WERI-Rb-1 (cell line): ENCODE measurements at regions not wholly inside any gene's neighbourhood (a gene's known extent, or its start where the extent isn't known, plus 50 kb on each side); places are given as distances from the start of the nearest gene placed in this dataset.

Experiments used
- DNase-seq: peaks from one replicate; pipeline ENCODE4 v3.0.0-alpha.2; 2020
- H3K27ac ChIP-seq: fragments of 250-450 bp; sonication (Bioruptor Pico); 2 replicates; pipeline ENCODE4 v1.5.1; 2020; ENCODE audit warnings: mild to moderate bottlenecking, moderate library complexity
- H3K27me3 ChIP-seq: fragments of 250-450 bp; sonication (Bioruptor Pico); 2 replicates; pipeline ENCODE4 v1.5.1; 2021; ENCODE audit warnings: mild to moderate bottlenecking, low read depth, moderate library complexity; ENCODE audit not compliant: insufficient read depth, severe bottlenecking
- H3K36me3 ChIP-seq: fragments of 250-450 bp; sonication (Bioruptor Pico); 2 replicates; pipeline ENCODE4 v1.5.1; 2020; ENCODE audit warnings: mild to moderate bottlenecking, moderate library complexity
- H3K4me3 ChIP-seq: 2 replicates; pipeline ENCODE4 v1.5.1; 2011; ENCODE audit warnings: low read depth, mild to moderate bottlenecking, control low read depth, low read length
- H3K9me3 ChIP-seq: fragments of 250-450 bp; sonication (Bioruptor Pico); 2 replicates; pipeline ENCODE4 v1.5.1; 2021; ENCODE audit warnings: mild to moderate bottlenecking, moderate library complexity; ENCODE audit not compliant: severe bottlenecking
- TF ChIP-seq, protein P1 (sequence below): IDR thresholded peaks from 2 replicates; pipeline ENCODE4 v1.5.1; 2011; ENCODE audit warnings: low read depth, mild to moderate bottlenecking, control low read depth, inconsistent platforms, low read length

DNA sequence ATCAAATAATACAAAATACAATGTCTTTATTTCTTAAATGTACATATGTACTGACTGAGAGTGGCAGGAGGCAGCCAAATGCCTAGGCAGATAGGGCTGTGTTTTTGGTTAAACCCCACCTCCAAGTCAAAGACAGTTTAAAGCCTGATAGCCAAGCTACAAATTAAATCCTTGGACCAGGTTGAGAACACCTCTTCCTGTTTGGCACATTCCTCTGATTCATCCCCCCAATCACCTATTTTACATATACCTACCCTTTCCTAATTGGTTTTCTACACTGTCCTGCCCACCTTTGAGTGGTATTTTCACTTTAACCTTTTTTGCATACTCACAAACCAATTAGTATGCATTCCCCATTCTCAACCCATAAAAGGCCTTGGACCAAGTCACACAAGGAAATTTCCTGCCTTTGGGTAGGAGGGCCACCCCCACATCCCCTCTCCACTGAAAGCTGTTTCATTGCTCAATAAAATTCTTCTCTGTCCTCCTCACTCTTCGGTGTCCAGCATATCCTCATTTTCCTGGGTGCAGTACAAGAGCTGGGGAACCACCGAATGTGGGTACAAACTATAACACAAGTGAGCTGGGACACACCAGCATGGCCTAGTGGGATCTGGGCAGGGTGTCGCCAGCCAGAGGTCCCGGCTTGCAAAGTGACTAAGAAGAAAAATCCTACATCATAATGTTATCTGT lies 149.1 kb downstream of the UBE2E3 start:
- Histone ChIP-seq H3K36me3 (no peaks in the 10 kb centered on the region), H3K9me3 (no peaks in the 10 kb centered on the region), H3K27me3 (no peaks in the 10 kb centered on the region), H3K27ac (no peak overlapping the region), H3K4me3 (no peak overlapping the region)
- TF ChIP-seq, protein P1, sequence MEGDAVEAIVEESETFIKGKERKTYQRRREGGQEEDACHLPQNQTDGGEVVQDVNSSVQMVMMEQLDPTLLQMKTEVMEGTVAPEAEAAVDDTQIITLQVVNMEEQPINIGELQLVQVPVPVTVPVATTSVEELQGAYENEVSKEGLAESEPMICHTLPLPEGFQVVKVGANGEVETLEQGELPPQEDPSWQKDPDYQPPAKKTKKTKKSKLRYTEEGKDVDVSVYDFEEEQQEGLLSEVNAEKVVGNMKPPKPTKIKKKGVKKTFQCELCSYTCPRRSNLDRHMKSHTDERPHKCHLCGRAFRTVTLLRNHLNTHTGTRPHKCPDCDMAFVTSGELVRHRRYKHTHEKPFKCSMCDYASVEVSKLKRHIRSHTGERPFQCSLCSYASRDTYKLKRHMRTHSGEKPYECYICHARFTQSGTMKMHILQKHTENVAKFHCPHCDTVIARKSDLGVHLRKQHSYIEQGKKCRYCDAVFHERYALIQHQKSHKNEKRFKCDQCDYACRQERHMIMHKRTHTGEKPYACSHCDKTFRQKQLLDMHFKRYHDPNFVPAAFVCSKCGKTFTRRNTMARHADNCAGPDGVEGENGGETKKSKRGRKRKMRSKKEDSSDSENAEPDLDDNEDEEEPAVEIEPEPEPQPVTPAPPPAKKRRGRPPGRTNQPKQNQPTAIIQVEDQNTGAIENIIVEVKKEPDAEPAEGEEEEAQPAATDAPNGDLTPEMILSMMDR = no peak
- DNase-seq = no peak

DNA sequence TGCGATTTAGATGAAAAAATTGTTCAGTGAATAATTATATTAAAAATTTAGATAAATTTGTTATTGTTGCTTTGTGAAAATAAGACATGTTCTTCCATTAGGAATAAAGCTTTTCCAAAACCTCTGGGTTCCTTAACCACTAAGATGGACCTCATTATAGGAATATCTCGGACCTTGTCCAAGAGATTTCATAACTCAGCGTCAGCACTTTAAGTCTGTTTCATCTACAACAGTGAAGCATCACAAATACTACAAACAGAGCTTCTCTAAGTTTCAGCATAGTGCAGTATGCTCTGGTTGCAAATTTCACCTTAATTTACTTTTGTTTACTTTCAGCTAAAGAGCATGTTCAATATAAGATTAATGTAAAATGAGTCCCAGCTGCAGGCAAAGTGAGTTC lies 150.3 kb downstream of the UBE2E3 start:
- Histone ChIP-seq H3K9me3 (no peaks in the 10 kb centered on the region), H3K36me3 (no peaks in the 10 kb centered on the region), H3K27ac (no peak overlapping the region), H3K4me3 (no peak overlapping the region), H3K27me3 (no peaks in the 10 kb centered on the region)
- TF ChIP-seq, protein P1 = no peak
- no peak for DNase-seq

DNA sequence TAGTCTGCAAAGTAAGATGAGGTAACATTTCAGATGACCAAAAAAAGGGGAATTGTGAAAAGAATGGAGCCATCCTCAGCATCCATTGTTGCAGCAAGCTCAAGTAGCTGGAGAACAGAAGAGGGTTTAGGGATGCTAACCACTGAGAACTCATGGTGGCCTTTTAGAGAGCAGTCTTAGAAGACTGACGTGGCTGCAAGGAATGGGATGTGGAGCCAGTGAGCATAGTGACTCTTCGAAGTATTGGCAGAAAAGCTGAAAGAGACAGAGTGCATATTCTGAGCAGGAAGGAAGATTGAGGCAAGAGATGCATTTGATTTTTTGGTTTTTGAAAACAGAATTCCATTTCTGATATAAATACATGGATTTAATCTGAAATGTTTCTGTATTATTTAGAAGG lies 151.2 kb downstream of the UBE2E3 start:
- no peaks in the 10 kb centered on the region for H3K36me3 ChIP-seq
- no peak for DNase-seq
- TF ChIP-seq, protein P1 = no peak

DNA sequence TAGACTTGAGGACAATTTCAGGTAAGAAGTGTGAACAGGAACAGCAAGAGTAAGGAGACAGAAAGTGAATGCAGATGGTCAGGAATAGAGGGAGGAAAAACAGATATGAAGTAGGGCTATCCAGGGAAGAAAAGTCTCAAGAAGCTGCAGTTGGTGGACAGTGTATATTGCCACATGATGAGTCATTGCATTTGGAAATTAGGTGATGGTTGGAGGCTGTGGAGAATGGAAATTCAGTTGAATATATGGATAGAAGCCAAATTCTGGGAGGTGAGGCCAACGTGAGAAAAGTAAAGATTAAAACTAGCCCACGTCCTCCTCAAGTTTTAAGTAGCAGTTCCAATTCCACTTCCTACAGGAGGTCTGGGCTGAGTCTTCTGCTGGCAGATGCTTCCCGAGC lies 158.4 kb downstream of the UBE2E3 start:
- H3K4me3 ChIP-seq = no peak overlapping the region
- H3K27ac ChIP-seq = no peak overlapping the region
- TF ChIP-seq, protein P1 = no peak
- H3K27me3 ChIP-seq = no peaks in the 10 kb centered on the region
- no peak for DNase-seq
- no peaks in the 10 kb centered on the region for H3K36me3 ChIP-seq
- H3K9me3 ChIP-seq = no peaks in the 10 kb centered on the region

More for the DNA sequence above, 151.2 kb downstream of the UBE2E3 start:
- Histone ChIP-seq H3K4me3 (no peak overlapping the region), H3K27ac (no peak overlapping the region), H3K9me3 (no peaks in the 10 kb centered on the region), H3K27me3 (no peaks in the 10 kb centered on the region)

DNA sequence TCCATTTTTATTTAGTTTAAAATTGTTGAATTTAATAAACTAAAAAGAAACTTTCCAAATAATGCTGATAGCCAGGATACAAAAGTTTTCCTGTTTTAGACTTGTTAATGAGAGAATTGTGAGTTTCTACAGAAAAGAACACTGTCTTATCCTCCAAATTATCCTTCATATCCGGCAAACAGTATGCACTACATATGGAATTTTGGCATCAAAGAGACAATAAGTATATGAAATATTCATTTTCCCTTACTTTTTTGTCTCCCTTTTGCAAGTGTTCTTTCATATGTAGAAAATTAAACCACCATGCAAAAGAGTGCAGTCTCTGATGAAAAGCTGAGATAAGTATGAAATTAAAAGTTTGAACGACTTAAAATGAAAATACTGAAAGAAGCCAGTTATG lies 159.4 kb downstream of the UBE2E3 start:
- Histone ChIP-seq H3K36me3 (no peaks in the 10 kb centered on the region), H3K9me3 (no peaks in the 10 kb centered on the region), H3K4me3 (no peak overlapping the region), H3K27ac (no peak overlapping the region), H3K27me3 (no peaks in the 10 kb centered on the region)
- no peak for DNase-seq
- TF ChIP-seq, protein P1 = no peak

DNA sequence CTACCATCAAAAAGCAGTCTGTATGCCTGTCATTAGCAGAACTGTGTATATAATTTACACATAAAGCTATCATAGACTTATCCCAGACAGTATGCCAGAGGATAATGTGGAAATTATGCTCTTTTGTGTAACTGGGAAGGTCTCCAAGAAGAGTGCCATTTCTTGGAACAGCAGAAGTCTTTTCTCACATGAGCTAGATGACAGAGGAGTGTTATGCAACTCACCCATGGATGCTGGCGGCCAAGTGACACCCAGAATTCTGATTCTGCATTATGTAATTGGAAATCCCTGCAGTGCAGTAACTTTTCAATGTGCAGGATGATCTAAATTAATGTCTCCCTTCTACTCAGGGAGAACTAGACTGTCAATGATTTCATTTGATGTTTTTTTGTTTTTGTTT lies 160.0 kb downstream of the UBE2E3 start:
- no peak overlapping the region for H3K27ac ChIP-seq
- H3K9me3 ChIP-seq = no peaks in the 10 kb centered on the region
- no peak overlapping the region for H3K4me3 ChIP-seq
- DNase-seq = no peak
- TF ChIP-seq, protein P1 = no peak
- no peaks in the 10 kb centered on the region for H3K27me3 ChIP-seq
- H3K36me3 ChIP-seq = no peaks in the 10 kb centered on the region
